ENCODE measurements at regions not wholly inside any gene's neighbourhood (a gene's known extent, or its start where the extent isn't known, plus 50 kb on each side); places are given as distances from the start of the nearest gene placed in this dataset.

DNA sequence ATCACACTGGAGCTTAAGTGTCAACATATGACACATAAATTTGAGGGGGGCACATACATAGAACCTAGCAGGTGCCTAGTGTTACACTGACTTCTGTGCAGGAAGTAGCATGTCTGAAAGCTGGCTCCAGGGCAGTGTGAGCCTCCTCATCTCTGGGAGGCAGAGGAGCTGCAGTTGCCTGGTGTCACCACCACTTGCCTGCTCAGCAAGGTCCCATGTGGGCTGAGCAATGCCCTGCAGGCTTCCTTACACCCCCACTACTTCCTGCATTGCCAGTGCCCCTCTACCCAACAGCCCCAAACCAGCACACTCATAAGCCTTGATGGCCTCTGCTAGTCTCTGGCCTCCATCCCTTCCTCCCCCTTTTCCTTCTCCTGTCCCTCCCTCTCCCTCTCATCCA lies 165.8 kb downstream of the BUD13 start:
- TF ChIP-seq, protein P1, sequence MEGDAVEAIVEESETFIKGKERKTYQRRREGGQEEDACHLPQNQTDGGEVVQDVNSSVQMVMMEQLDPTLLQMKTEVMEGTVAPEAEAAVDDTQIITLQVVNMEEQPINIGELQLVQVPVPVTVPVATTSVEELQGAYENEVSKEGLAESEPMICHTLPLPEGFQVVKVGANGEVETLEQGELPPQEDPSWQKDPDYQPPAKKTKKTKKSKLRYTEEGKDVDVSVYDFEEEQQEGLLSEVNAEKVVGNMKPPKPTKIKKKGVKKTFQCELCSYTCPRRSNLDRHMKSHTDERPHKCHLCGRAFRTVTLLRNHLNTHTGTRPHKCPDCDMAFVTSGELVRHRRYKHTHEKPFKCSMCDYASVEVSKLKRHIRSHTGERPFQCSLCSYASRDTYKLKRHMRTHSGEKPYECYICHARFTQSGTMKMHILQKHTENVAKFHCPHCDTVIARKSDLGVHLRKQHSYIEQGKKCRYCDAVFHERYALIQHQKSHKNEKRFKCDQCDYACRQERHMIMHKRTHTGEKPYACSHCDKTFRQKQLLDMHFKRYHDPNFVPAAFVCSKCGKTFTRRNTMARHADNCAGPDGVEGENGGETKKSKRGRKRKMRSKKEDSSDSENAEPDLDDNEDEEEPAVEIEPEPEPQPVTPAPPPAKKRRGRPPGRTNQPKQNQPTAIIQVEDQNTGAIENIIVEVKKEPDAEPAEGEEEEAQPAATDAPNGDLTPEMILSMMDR (IDR thresholded peaks at IDR 0.05): no peak
- no peak for TF ChIP-seq EZH2phosphoT487 (IDR thresholded peaks at IDR 0.05)
